Kidney epithelial cell (primary cell): ENCODE measurements at regions not wholly inside any gene's neighbourhood (a gene's known extent, or its start where the extent isn't known, plus 50 kb on each side); places are given as distances from the start of the nearest gene placed in this dataset.
"Not testable (repeated sequence)": the region's sequence is repeated elsewhere in the genome, so short reads cannot be mapped to it uniquely, and the experiment has no call there.

ENCODE experiments used
- DNase-seq: peaks from one replicate; pipeline ENCODE4 v3.0.0-alpha.2; 2010; ENCODE audit warnings: low read depth
- H3K27me3 ChIP-seq: 2 replicates; pipeline ENCODE4 v1.6.0; 2011; ENCODE audit warnings: low read length; ENCODE audit not compliant: control insufficient read depth, insufficient read depth
- H3K36me3 ChIP-seq: 2 replicates; pipeline ENCODE4 v1.5.1; 2011; ENCODE audit warnings: low read length; ENCODE audit not compliant: control insufficient read depth, insufficient read depth
- H3K4me3 ChIP-seq: 2 replicates; pipeline ENCODE4 v1.5.1; 2011; ENCODE audit warnings: low read depth, mild to moderate bottlenecking, control low read depth, low read length
- TF ChIP-seq, protein P1 (sequence below): IDR thresholded peaks from 2 replicates; pipeline ENCODE4 v1.5.1; 2011; ENCODE audit warnings: mild to moderate bottlenecking, moderate library complexity, low read length, control low read depth, inconsistent platforms; ENCODE audit not compliant: insufficient read depth, poor library complexity, severe bottlenecking

DNA sequence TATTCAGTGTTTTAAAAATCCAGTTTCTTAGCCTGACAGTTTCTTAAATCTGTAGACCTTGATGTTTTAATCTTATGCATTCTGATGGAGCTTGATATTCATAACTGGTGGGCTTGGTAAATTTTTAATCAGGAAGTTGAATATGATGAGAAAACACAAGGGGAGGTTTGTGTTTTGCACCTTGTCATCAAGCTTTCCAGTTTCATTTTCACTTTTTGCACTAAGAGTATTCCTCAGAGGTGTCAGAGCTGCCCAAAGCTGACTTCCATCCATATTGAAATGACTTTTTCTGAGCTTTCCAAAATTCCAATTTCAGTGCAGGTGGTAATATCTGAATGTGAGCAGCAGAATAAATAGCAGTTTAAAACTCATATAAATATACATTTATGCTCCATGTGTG is 555.0 kb upstream of the RBFOX1 start:
- Histone ChIP-seq H3K27me3 (no peaks in the 10 kb centered on the region), H3K4me3 (no peak overlapping the region), H3K36me3 (no peaks in the 10 kb centered on the region)
- TF ChIP-seq, protein P1, sequence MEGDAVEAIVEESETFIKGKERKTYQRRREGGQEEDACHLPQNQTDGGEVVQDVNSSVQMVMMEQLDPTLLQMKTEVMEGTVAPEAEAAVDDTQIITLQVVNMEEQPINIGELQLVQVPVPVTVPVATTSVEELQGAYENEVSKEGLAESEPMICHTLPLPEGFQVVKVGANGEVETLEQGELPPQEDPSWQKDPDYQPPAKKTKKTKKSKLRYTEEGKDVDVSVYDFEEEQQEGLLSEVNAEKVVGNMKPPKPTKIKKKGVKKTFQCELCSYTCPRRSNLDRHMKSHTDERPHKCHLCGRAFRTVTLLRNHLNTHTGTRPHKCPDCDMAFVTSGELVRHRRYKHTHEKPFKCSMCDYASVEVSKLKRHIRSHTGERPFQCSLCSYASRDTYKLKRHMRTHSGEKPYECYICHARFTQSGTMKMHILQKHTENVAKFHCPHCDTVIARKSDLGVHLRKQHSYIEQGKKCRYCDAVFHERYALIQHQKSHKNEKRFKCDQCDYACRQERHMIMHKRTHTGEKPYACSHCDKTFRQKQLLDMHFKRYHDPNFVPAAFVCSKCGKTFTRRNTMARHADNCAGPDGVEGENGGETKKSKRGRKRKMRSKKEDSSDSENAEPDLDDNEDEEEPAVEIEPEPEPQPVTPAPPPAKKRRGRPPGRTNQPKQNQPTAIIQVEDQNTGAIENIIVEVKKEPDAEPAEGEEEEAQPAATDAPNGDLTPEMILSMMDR: no peak
- DNase-seq: no peak

DNA sequence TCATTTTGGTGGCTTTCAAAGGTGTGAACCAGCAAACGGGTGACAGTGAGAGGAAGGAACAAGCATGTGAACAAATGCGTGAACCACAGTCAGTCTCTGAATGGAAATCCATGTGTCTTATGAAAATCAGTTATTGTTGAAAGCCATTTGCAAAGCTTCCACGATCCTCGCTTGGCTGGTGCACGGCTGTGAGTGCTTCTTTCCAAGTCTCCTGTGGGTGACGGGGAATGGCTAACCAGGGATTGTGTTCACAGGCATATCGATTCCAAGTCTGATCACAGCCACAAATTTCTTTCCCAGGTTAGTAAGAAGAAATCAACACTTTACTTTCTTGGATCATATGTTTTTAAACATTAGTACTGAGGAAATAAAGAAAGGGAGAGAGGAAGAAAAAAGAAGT is 556.9 kb upstream of the RBFOX1 start:
- Histone ChIP-seq H3K4me3 (no peak overlapping the region), H3K27me3 (no peaks in the 10 kb centered on the region), H3K36me3 (no peaks in the 10 kb centered on the region)
- TF ChIP-seq, protein P1: no peak
- DNase-seq: no peak

DNA sequence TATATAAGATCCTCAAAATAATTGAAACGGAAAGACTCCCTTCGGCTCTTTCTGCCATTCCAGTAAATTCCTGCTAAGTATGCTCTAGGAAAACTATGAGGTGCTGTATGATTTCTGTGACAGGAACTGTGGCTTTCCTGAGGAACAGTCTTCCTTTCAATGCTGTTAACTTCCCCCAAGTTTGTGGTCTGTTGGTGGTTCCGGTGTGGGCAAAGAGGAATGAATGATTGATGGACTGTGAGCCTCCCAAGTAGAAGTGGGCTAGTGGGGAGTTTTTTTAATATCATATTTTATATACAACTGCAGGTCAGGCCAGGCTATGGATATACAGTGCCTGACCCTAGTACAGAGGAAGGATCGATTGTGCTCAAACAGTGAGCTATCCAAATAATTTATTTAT is 560.7 kb upstream of the RBFOX1 start:
- no peak for DNase-seq
- Histone ChIP-seq H3K4me3 (no peak overlapping the region), H3K36me3 (no peaks in the 10 kb centered on the region), H3K27me3 (no peaks in the 10 kb centered on the region)
- TF ChIP-seq, protein P1: no peak

DNA sequence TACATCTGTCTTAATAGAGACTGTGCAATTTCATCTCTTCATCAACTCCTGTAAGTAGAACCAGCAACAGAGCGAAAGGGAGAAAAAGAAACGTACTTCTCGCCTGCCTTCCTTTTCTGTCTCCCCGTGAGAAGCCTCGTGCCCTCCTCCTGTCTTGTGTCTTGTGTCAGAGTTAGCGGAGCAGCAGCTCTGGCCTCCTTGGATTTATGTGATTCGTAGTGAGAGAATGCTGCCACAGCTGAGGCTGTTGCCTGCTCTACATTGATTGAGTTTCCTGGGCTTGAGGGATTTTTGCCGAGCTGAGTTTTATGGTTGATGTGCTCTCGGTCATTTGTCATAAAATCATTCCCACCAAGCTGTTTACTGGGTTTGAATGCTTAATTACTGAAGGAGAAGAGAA is 579.1 kb upstream of the RBFOX1 start:
- Histone ChIP-seq H3K4me3 (no peak overlapping the region), H3K27me3 (no peaks in the 10 kb centered on the region), H3K36me3 (no peaks in the 10 kb centered on the region)
- TF ChIP-seq, protein P1: no peak
- no peak for DNase-seq

DNA sequence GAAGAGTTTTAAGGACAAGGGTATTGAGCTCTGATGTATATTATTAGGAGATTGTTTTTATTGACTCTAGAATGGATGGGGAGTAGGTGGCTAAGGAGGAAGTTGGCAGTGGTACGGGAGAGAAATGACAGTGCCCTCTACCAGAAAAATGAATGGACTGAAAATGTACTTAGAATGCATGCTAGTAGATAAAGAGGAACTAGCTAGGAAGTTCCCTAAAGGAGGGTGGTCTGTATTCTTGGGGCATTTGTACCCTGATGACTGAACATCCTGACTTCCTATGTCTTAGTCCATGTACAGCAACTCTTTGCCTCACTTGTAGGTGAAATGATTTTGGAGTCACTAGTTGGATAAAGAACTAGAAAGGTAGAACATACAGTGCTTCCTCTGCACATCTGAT is 581.5 kb upstream of the RBFOX1 start:
- Histone ChIP-seq H3K36me3 (no peaks in the 10 kb centered on the region), H3K4me3 (no peak overlapping the region), H3K27me3 (no peaks in the 10 kb centered on the region)
- TF ChIP-seq, protein P1: no peak
- DNase-seq: no peak

DNA sequence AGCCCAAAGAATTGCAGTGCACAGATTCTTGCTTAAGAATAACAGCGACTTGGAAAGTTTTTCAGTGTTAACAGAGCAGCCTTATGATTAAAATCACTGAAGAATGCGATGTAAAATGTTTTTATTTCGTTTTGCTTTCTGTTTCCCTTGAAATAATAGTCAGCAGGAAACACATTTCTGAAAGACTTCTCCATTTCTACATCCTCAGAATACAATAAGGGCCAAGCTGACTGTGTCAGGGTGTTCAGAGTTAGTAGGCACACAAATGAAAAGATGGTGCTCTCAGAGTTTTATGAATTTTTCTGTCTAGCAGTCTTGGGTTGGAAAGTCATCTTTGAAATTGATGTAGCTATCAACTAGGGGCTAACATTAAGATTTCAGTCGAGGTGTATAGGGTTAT is 582.9 kb upstream of the RBFOX1 start:
- DNase-seq: no peak
- no peaks in the 10 kb centered on the region for H3K36me3 ChIP-seq
- H3K27me3 ChIP-seq: no peaks in the 10 kb centered on the region
- TF ChIP-seq, protein P1: no peak
- no peak overlapping the region for H3K4me3 ChIP-seq

DNA sequence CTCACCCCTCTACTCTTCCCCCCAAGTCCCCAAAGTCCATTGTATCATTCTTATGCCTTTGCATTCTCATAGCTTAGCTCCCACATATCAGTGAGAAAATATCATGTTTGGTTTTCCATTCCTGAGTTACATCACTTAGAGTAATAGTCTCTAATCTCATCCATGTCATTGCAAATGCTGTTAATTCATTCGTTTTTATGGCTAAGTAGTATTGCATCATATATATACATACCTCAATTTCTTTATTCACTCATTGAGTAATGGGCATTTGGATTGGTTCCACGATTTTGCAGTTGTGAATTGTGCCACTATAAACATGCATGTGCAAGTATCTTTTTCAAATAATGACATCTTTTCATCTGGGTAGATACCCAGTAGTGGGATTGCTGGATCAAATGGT is 596.3 kb upstream of the RBFOX1 start:
- H3K4me3 ChIP-seq, H3K36me3 ChIP-seq, DNase-seq, H3K27me3 ChIP-seq: not testable (repeated sequence)
